PC-9 (cell line): ENCODE measurements at regions not wholly inside any gene's neighbourhood (a gene's known extent, or its start where the extent isn't known, plus 50 kb on each side); places are given as distances from the start of the nearest gene placed in this dataset.

Experiments
- CTCF ChIP-seq: fragments of 200-600 bp; sonication (generic); conservative IDR thresholded peaks from 2 replicates; pipeline ENCODE4 v1.6.1; 2017; ENCODE audit warnings: mixed run types, antibody characterized with exemption, mild to moderate bottlenecking, moderate library complexity
- EZH2 ChIP-seq: fragments of 200-600 bp; sonication (generic); IDR thresholded peaks from 2 replicates; pipeline ENCODE4 v1.8.0; 2017; ENCODE audit warnings: antibody characterized with exemption, low read depth

DNA sequence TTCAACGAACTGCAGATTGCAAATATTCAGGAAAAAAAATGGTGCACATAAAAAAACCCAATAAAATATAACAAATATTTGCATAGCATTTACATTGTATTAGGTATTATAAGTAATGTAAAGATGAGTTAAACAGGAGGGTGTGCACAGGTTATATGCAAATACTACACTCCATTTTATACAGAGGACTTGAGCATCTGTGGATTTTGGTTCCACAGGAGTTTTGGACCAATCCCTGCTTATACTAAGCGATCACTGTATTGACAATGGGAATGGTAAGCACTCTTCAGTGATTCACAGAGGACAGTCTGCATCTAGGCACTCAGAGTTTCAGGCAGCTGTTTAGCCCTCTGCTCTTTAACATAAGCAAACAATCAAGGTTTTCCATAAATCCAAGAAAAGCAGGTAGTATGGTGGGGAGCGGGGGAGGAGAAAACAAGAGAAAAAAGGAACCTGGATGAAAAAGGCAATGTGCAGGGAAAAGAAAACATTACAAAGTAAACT is 206.0 kb upstream of the PARD3B start:
- TF ChIP-seq CTCF (no peak), EZH2 (no peak)
